ENCODE measurements at regions not wholly inside any gene's neighbourhood (a gene's known extent, or its start where the extent isn't known, plus 50 kb on each side); places are given as distances from the start of the nearest gene placed in this dataset.

GRCh38 chr15:38954090-38954489 lies 389.5 kb upstream of the RASGRP1 start:
- TF ChIP-seq CTCF (IDR thresholded peaks at IDR 0.05; ENCODE audit: low read depth, low read length), result no peak
- H3K27ac ChIP-seq (ENCODE audit: low read depth, low read length), result no peak overlapping the region
- no peak for DNase-seq (ENCODE audit: low read depth, low spot score)
- no peak overlapping the region for H3K4me3 ChIP-seq (ENCODE audit: low read depth, low read length)
- no peaks in the 10 kb centered on the region for H3K27me3 ChIP-seq (ENCODE audit: control insufficient read depth, insufficient read depth, low read length)
- CTCF ChIA-PET, result interaction anchor here (1.2 kb wide), 1 partner anchor 10 kb away, joined by 3 read pairs; no protein-coding TSS in a partner anchor
- POLR2A ChIA-PET, result no interaction called here
- H3K9me3 ChIP-seq (ENCODE audit: control insufficient read depth, insufficient read depth, low read length), result no peaks in the 10 kb centered on the region

- H3K4me3 ChIP-seq (ENCODE audit: low read depth, low read length), result no peak overlapping the region
- CTCF ChIA-PET, result no interaction called here
- no peak for TF ChIP-seq CTCF (IDR thresholded peaks at IDR 0.05; ENCODE audit: low read depth, low read length)
- H3K27me3 ChIP-seq (ENCODE audit: control insufficient read depth, insufficient read depth, low read length), result no peaks in the 10 kb centered on the region
- DNase-seq (ENCODE audit: low read depth, low spot score), result no peak
- no peaks in the 10 kb centered on the region for H3K9me3 ChIP-seq (ENCODE audit: control insufficient read depth, insufficient read depth, low read length)
- no peak overlapping the region for H3K27ac ChIP-seq (ENCODE audit: low read depth, low read length)
- POLR2A ChIA-PET, result no interaction called here
These were observed 396.8 kb upstream of the RASGRP1 start for GRCh38 chr15:38961456-38961855.

GRCh38 chr15:38961931-38962330 lies 397.3 kb upstream of the RASGRP1 start:
- Histone ChIP-seq H3K27me3 (ENCODE audit: control insufficient read depth, insufficient read depth, low read length) (no peaks in the 10 kb centered on the region), H3K27ac (ENCODE audit: low read depth, low read length) (no peak overlapping the region), H3K9me3 (ENCODE audit: control insufficient read depth, insufficient read depth, low read length) (no peaks in the 10 kb centered on the region), H3K4me3 (ENCODE audit: low read depth, low read length) (no peak overlapping the region)
- no peak for DNase-seq (ENCODE audit: low read depth, low spot score)
- no peak for TF ChIP-seq CTCF (IDR thresholded peaks at IDR 0.05; ENCODE audit: low read depth, low read length)
- POLR2A ChIA-PET, result no interaction called here
- CTCF ChIA-PET, result interaction anchor here (1.1 kb wide), 1 partner anchor 66 kb away, joined by 5 read pairs; no protein-coding TSS in a partner anchor

GRCh38 chr15:38972831-38973230 lies 408.2 kb upstream of the RASGRP1 start:
- CTCF ChIA-PET, result no interaction called here
- no peak overlapping the region for H3K4me3 ChIP-seq (ENCODE audit: low read depth, low read length)
- peaks cover 3% of the 10 kb centered on the region; the same call in 1 of the 2 replicates for H3K9me3 ChIP-seq (ENCODE audit: control insufficient read depth, insufficient read depth, low read length)
- no peak for DNase-seq (ENCODE audit: low read depth, low spot score)
- no peak for TF ChIP-seq CTCF (IDR thresholded peaks at IDR 0.05; ENCODE audit: low read depth, low read length)
- no peak overlapping the region for H3K27ac ChIP-seq (ENCODE audit: low read depth, low read length)
- POLR2A ChIA-PET, result no interaction called here
- H3K27me3 ChIP-seq (ENCODE audit: control insufficient read depth, insufficient read depth, low read length), result no peaks in the 10 kb centered on the region

GRCh38 chr15:38975282-38975990 lies 410.8 kb upstream of the RASGRP1 start:
- POLR2A ChIA-PET, result no interaction called here
- Histone ChIP-seq H3K9me3 (ENCODE audit: control insufficient read depth, insufficient read depth, low read length) (peaks cover 3% of the 10 kb centered on the region; the same call in 1 of the 2 replicates), H3K27me3 (ENCODE audit: control insufficient read depth, insufficient read depth, low read length) (no peaks in the 10 kb centered on the region), H3K27ac (ENCODE audit: low read depth, low read length) (no peak overlapping the region), H3K4me3 (ENCODE audit: low read depth, low read length) (no peak overlapping the region)
- CTCF ChIA-PET, result no interaction called here
- no peak for DNase-seq (ENCODE audit: low read depth, low spot score)
- TF ChIP-seq CTCF (IDR thresholded peaks at IDR 0.05; ENCODE audit: low read depth, low read length), result no peak
